ENCODE measurements at regions not wholly inside any gene's neighbourhood (a gene's known extent, or its start where the extent isn't known, plus 50 kb on each side); places are given as distances from the start of the nearest gene placed in this dataset.
"Not testable (repeated sequence)": the region's sequence is repeated elsewhere in the genome, so short reads cannot be mapped to it uniquely, and the experiment has no call there.

- H3K36me3 ChIP-seq (ENCODE audit: insufficient read depth, low read length), result no peaks in the 10 kb centered on the region
- no peak overlapping the region for H3K27ac ChIP-seq (ENCODE audit: low read depth, low read length, poor library complexity, severe bottlenecking)
- TF ChIP-seq, protein P1, sequence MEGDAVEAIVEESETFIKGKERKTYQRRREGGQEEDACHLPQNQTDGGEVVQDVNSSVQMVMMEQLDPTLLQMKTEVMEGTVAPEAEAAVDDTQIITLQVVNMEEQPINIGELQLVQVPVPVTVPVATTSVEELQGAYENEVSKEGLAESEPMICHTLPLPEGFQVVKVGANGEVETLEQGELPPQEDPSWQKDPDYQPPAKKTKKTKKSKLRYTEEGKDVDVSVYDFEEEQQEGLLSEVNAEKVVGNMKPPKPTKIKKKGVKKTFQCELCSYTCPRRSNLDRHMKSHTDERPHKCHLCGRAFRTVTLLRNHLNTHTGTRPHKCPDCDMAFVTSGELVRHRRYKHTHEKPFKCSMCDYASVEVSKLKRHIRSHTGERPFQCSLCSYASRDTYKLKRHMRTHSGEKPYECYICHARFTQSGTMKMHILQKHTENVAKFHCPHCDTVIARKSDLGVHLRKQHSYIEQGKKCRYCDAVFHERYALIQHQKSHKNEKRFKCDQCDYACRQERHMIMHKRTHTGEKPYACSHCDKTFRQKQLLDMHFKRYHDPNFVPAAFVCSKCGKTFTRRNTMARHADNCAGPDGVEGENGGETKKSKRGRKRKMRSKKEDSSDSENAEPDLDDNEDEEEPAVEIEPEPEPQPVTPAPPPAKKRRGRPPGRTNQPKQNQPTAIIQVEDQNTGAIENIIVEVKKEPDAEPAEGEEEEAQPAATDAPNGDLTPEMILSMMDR (IDR thresholded peaks at IDR 0.05; ENCODE audit: low read length), result no peak
- TF ChIP-seq EZH2 (IDR thresholded peaks at IDR 0.05; ENCODE audit: borderline replicate concordance, low read length), result no peak
- no peak overlapping the region for H2AFZ ChIP-seq (ENCODE audit: low read length)
- no peaks in the 10 kb centered on the region for H3K27me3 ChIP-seq (ENCODE audit: insufficient read depth, low read length)
- H3F3A ChIP-seq (ENCODE audit: insufficient read depth, low read length), result no peaks in the 10 kb centered on the region
- H3K9ac ChIP-seq (ENCODE audit: low read length), result no peak overlapping the region
- H3K9me2 ChIP-seq (ENCODE audit: low read depth, low read length), result no peaks in the 10 kb centered on the region
- no peak overlapping the region for H3K4me2 ChIP-seq (ENCODE audit: low read length)
- no peaks in the 10 kb centered on the region for H3K9me3 ChIP-seq (ENCODE audit: low read length)
- no peaks in the 10 kb centered on the region for H4K20me1 ChIP-seq (ENCODE audit: insufficient read depth, low read length)
- H3K4me3 ChIP-seq (ENCODE audit: low read depth, low read length, poor library complexity, severe bottlenecking), result no peak overlapping the region
- H3K4me1 ChIP-seq (ENCODE audit: insufficient read depth, low read length, severe bottlenecking), result no peaks in the 10 kb centered on the region
- no peaks in the 10 kb centered on the region for H3K79me2 ChIP-seq (ENCODE audit: insufficient read depth, low read length)
Observed at GRCh38 chr13:39835253-39835652, 179.8 kb downstream of the COG6 start.

GRCh38 chr13:39836038-39836437, 180.6 kb downstream of the COG6 start:
- Histone ChIP-seq H3K4me1 (ENCODE audit: insufficient read depth, low read length, severe bottlenecking) (no peaks in the 10 kb centered on the region), H3K4me3 (ENCODE audit: low read depth, low read length, poor library complexity, severe bottlenecking) (no peak overlapping the region), H3K9me3 (ENCODE audit: low read length) (no peaks in the 10 kb centered on the region), H3K36me3 (ENCODE audit: insufficient read depth, low read length) (no peaks in the 10 kb centered on the region), H3K27me3 (ENCODE audit: insufficient read depth, low read length) (no peaks in the 10 kb centered on the region), H4K20me1 (ENCODE audit: insufficient read depth, low read length) (no peaks in the 10 kb centered on the region), H3K9ac (ENCODE audit: low read length) (no peak overlapping the region), H3K79me2 (ENCODE audit: insufficient read depth, low read length) (no peaks in the 10 kb centered on the region), H3F3A (ENCODE audit: insufficient read depth, low read length) (no peaks in the 10 kb centered on the region), H2AFZ (ENCODE audit: low read length) (no peak overlapping the region), H3K27ac (ENCODE audit: low read depth, low read length, poor library complexity, severe bottlenecking) (no peak overlapping the region), H3K4me2 (ENCODE audit: low read length) (no peak overlapping the region), H3K9me2 (ENCODE audit: low read depth, low read length) (no peaks in the 10 kb centered on the region)
- TF ChIP-seq, protein P1 (IDR thresholded peaks at IDR 0.05; ENCODE audit: low read length), result no peak
- TF ChIP-seq EZH2 (IDR thresholded peaks at IDR 0.05; ENCODE audit: borderline replicate concordance, low read length), result no peak

DNA sequence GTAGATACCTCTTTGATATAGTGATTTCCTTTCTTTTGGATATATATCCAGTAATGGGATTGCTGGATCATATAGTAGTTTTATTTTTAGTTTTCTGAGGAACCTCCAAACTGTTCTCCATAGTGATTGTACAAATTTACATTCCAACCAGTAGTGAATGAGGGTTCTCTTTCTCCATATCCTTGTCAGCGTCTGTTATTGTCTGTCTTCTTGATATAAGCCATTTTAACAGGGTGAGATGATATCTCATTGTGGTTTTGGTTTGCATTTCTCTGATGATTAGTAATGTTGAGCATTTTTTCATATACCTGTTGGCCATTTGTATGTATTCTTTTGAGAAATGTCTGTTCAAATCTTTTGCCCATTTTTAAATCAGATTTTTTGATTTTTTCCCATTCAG, 182.4 kb downstream of the COG6 start:
- H3K9ac ChIP-seq (ENCODE audit: low read length); H3F3A ChIP-seq (ENCODE audit: insufficient read depth, low read length); H3K36me3 ChIP-seq (ENCODE audit: insufficient read depth, low read length); H2AFZ ChIP-seq (ENCODE audit: low read length); H3K4me3 ChIP-seq (ENCODE audit: low read depth, low read length, poor library complexity, severe bottlenecking); H3K27ac ChIP-seq (ENCODE audit: low read depth, low read length, poor library complexity, severe bottlenecking); H3K9me2 ChIP-seq (ENCODE audit: low read depth, low read length); H3K9me3 ChIP-seq (ENCODE audit: low read length); H3K4me2 ChIP-seq (ENCODE audit: low read length); H4K20me1 ChIP-seq (ENCODE audit: insufficient read depth, low read length); H3K79me2 ChIP-seq (ENCODE audit: insufficient read depth, low read length); H3K27me3 ChIP-seq (ENCODE audit: insufficient read depth, low read length); H3K4me1 ChIP-seq (ENCODE audit: insufficient read depth, low read length, severe bottlenecking): not testable (repeated sequence)

DNA sequence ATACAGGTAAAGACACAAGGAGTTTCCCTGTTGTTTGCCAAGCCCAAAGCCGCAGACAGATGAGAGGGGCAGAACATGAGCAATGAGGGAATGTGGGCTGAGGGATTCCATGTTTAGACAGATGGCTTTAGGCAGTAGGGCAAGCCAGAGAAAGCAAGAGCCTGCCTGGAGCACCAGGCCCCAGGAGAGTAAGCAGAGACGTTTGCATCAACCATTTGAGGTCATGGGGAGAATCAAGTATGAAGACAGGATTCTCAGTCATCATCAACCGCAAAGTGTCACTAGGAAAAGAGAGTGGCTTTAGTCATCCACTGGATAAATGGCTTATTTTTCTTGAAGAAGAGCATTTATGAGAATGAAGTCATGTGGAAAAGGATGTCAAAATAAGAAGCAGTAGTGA, 184.7 kb downstream of the COG6 start:
- H3K27ac ChIP-seq (ENCODE audit: low read depth, low read length, poor library complexity, severe bottlenecking), result no peak overlapping the region
- H3K27me3 ChIP-seq (ENCODE audit: insufficient read depth, low read length), result no peaks in the 10 kb centered on the region
- H3K4me1 ChIP-seq (ENCODE audit: insufficient read depth, low read length, severe bottlenecking), result no peaks in the 10 kb centered on the region
- TF ChIP-seq EZH2 (IDR thresholded peaks at IDR 0.05; ENCODE audit: borderline replicate concordance, low read length), result no peak
- TF ChIP-seq, protein P1 (IDR thresholded peaks at IDR 0.05; ENCODE audit: low read length), result no peak
- no peaks in the 10 kb centered on the region for H3F3A ChIP-seq (ENCODE audit: insufficient read depth, low read length)
- no peak overlapping the region for H2AFZ ChIP-seq (ENCODE audit: low read length)
- no peaks in the 10 kb centered on the region for H4K20me1 ChIP-seq (ENCODE audit: insufficient read depth, low read length)
- no peak overlapping the region for H3K4me3 ChIP-seq (ENCODE audit: low read depth, low read length, poor library complexity, severe bottlenecking)
- H3K4me2 ChIP-seq (ENCODE audit: low read length), result no peak overlapping the region
- no peaks in the 10 kb centered on the region for H3K79me2 ChIP-seq (ENCODE audit: insufficient read depth, low read length)
- H3K9ac ChIP-seq (ENCODE audit: low read length), result no peak overlapping the region
- H3K9me3 ChIP-seq (ENCODE audit: low read length), result no peaks in the 10 kb centered on the region
- no peaks in the 10 kb centered on the region for H3K36me3 ChIP-seq (ENCODE audit: insufficient read depth, low read length)
- H3K9me2 ChIP-seq (ENCODE audit: low read depth, low read length), result no peaks in the 10 kb centered on the region
